Effector memory CD8-positive, alpha-beta T cell (primary cell): ENCODE measurements at regions not wholly inside any gene's neighbourhood (a gene's known extent, or its start where the extent isn't known, plus 50 kb on each side); places are given as distances from the start of the nearest gene placed in this dataset.
"Not testable (repeated sequence)": the region's sequence is repeated elsewhere in the genome, so short reads cannot be mapped to it uniquely, and the experiment has no call there.

Source experiments
- ATAC-seq: fragments of 150-1000 bp; cut with Tn5 transposase; replicated peaks from 2 replicates; pipeline ENCODE4 v1.10.0; 2021; ENCODE audit warnings: mild to moderate bottlenecking, moderate library complexity
- DNase-seq, 3 experiments: peaks; one replicate each; pipeline ENCODE4 v3.0.0; 2021
- H3K27ac Mint-ChIP-seq, 2 donors: one replicate each; pipeline ENCODE4 v1.8.0; 2022; ENCODE audit warnings: mild to moderate bottlenecking in 2 of 2, mixed read lengths in 2 of 2, moderate library complexity in 2 of 2
- H3K27me3 Mint-ChIP-seq, 2 donors: one replicate each; pipeline ENCODE4 v1.8.0; 2022; ENCODE audit warnings: mixed read lengths in 2 of 2
- H3K36me3 Mint-ChIP-seq: one replicate; pipeline ENCODE4 v1.8.0; 2022; ENCODE audit warnings: mild to moderate bottlenecking, moderate library complexity, mixed read lengths; ENCODE audit not compliant: insufficient read depth
- H3K4me1 Mint-ChIP-seq, 2 donors: one replicate each; pipeline ENCODE4 v1.8.0; 2022; ENCODE audit warnings: low read depth in 2 of 2, mixed read lengths in 2 of 2
- H3K4me3 Mint-ChIP-seq, 2 donors: one replicate each; pipeline ENCODE4 v1.8.0; 2022; ENCODE audit warnings: mild to moderate bottlenecking in 2 of 2, mixed read lengths in 2 of 2, moderate library complexity in 2 of 2
- H3K9me3 Mint-ChIP-seq, 2 donors: one replicate each; pipeline ENCODE4 v1.8.0; 2022; ENCODE audit warnings: mixed read lengths in 2 of 2

DNA sequence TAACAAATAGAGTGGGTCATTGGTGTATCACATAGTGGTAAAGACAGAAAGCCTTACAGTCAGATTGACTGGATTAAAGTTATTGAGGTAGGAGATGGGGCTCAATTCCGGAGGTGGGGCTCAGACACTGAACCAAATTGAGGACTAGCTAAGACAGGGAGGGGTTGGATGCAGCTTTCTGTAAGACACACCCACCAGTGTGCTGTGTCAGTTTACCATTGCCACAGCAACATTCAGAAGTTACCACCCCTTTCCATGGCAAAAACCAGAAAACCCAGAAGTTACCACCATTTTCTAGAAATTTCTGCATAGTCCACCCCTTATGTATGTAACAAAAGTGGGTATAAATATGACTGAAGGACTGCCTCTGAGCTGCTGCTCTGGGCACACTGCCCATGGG lies 167.6 kb upstream of the TMEM72 start:
- Mint-ChIP-seq H3K36me3 (no peaks in the 10 kb centered on the region), H3K9me3 (no peaks in the 10 kb centered on the region), H3K4me3 (no peak overlapping the region), H3K4me1 (no peaks in the 10 kb centered on the region), H3K27ac (no peak overlapping the region), H3K27me3 (peaks cover 0 to 8% of the 10 kb centered on the region in 2 donors)
- DNase-seq (no peak), ATAC-seq (no peak)

DNA sequence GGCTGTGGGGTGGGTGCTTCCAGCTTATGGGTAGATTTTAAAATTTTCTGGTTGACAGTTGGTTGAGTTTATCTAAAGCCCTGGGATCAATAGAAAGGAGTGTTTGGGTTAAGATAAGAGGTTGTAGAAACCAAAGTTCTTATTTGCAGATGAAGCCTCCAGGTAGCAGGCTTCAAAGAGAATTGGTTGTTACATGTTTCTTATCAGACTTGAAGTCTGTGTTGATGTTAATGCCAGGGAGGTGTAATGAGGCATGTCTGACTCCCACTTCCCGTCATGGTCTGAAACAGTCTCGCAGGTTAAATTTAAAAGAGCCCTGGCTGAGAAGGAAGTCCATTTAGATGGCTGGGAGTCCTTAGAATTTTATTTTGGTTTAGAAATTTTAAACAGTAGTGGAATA lies 165.2 kb upstream of the TMEM72 start:
- H3K4me3 Mint-ChIP-seq, result no peak overlapping the region
- no peak for DNase-seq
- ATAC-seq, result no peak

DNA sequence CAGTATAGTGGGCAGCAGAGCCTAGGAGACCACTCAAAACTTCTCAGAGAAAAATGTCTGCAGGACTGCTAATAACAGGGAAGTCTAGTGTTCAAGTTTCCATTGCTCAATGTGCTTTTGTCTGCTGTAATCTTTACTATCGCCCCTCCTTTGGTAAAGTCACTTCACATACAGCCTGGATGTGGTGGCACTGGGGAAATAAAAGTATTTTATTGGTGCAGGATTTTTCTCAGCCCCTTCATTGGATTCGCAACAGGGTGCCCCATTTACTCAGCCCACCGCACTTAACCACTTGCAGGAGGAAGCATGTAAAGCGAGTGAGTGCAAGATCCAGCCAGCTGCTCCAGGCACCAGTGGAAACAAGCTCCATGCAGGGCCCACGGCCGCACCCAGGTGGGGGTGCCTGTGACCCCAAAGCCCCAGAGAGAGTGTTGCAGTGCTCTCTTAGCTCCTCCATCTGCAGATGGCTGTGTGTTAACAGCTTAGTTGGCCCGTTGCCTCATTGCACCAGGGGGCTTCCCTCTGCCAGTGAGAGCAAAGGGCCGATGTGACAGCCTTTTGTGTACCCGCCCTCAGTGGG lies 163.5 kb upstream of the TMEM72 start:
- no peaks in the 10 kb centered on the region for H3K36me3 Mint-ChIP-seq
- peaks cover 0 to 2% of the 10 kb centered on the region in 2 donors for H3K9me3 Mint-ChIP-seq
- DNase-seq, result no peak
- no peaks in the 10 kb centered on the region for H3K4me1 Mint-ChIP-seq
- H3K27me3 Mint-ChIP-seq, result no peaks in the 10 kb centered on the region
- no peak overlapping the region for H3K4me3 Mint-ChIP-seq
- no peak overlapping the region for H3K27ac Mint-ChIP-seq
- ATAC-seq, result no peak

More for the DNA sequence above, 165.2 kb upstream of the TMEM72 start:
- Mint-ChIP-seq H3K4me1 (no peaks in the 10 kb centered on the region), H3K36me3 (no peaks in the 10 kb centered on the region), H3K9me3 (peaks cover 0 to 2% of the 10 kb centered on the region in 2 donors), H3K27ac (no peak overlapping the region), H3K27me3 (no peaks in the 10 kb centered on the region)

GRCh38 chr10:44749151-44749550 lies 162.0 kb upstream of the TMEM72 start:
- no peak overlapping the region for H3K27ac Mint-ChIP-seq
- H3K4me1 Mint-ChIP-seq, result no peaks in the 10 kb centered on the region
- no peaks in the 10 kb centered on the region for H3K27me3 Mint-ChIP-seq
- no peak overlapping the region for H3K4me3 Mint-ChIP-seq
- no peak for DNase-seq
- no peaks in the 10 kb centered on the region for H3K36me3 Mint-ChIP-seq
- H3K9me3 Mint-ChIP-seq, result peaks cover 0 to 2% of the 10 kb centered on the region in 2 donors
- no peak for ATAC-seq

DNA sequence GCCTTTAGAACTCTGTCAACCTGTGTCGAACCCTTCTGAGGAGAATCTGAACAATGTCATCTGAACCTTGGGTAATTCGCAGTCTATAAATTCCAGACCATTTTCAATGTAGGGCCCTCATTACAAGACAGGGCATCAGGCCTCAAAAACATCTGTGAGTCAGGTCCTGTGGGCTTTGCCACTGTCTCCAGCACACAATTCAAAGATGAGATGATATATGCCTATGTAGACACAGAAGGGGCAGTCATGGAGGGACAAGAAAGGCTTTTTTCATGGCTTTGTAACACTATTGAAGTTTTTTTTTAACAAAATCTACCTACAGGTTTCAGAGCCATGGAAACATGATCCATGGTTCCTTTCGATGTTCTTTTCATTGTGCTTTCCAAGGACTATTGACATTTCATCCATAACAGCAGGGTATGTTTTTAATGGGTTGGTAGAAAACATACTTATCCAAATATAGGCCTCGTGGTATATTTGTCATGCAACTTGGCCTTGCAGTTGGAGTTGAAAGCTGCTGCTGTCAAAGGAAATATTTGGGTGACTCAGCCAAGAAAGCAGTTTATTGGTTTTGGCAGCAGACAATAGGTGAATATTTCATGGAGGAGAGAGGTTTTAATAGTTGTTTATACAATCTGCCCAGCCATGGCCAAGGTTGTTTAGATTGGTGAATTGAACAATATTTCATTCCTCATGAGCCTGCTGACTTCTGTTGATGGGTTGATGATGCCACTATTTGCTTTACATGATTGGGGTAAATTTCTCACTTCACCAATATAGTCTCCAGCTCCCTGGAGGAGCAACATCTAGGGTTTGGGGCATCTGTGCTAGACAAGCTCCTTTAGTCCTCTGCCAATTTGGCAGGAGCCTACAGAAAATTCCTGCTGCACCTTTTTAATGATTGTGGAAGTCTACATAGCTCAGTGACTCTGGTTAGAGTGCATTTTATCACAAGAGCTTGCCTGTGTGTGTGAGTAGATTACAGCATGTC lies 158.4 kb upstream of the TMEM72 start:
- ATAC-seq (no peak), DNase-seq (no peak)
- no peaks in the 10 kb centered on the region for H3K4me1 Mint-ChIP-seq
- H3K9me3 Mint-ChIP-seq, result peaks cover 0 to 5% of the 10 kb centered on the region in 2 donors
- H3K27ac Mint-ChIP-seq, result no peak overlapping the region
- no peaks in the 10 kb centered on the region for H3K36me3 Mint-ChIP-seq
- H3K27me3 Mint-ChIP-seq, result peaks cover 3 to 4% of the 10 kb centered on the region in 2 donors
- no peak overlapping the region for H3K4me3 Mint-ChIP-seq

GRCh38 chr10:44754355-44754754 lies 156.8 kb upstream of the TMEM72 start:
- H3K4me3 Mint-ChIP-seq, H3K4me1 Mint-ChIP-seq, H3K27ac Mint-ChIP-seq, H3K9me3 Mint-ChIP-seq, DNase-seq, H3K27me3 Mint-ChIP-seq, H3K36me3 Mint-ChIP-seq, ATAC-seq: not testable (repeated sequence)

DNA sequence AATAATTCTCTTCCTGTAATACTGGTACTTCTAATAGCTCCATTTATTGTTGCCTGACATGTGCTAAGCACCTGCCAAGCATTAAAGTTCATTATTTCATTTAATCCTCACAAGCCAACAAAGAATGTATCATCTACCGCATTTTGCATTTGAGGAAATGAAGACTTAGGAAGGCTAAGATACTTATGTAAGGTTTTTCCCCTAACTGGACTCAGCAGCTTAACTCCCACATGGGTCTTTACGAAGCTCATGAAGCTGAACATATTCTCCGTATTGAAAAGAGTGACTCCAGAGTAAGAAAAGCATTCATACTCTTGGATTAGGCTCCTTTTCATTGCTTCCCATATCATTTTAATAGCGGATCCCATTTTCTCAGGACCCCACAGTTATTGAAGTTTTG lies 155.7 kb upstream of the TMEM72 start:
- DNase-seq, result no peak
- H3K4me3 Mint-ChIP-seq, result no peak overlapping the region
- no peak for ATAC-seq
- no peaks in the 10 kb centered on the region for H3K36me3 Mint-ChIP-seq
- H3K27me3 Mint-ChIP-seq, result peaks cover 15% of the 10 kb centered on the region in 2 donors
- H3K4me1 Mint-ChIP-seq, result peaks cover 0 to 2% of the 10 kb centered on the region in 2 donors
- H3K9me3 Mint-ChIP-seq, result peaks cover 0 to 3% of the 10 kb centered on the region in 2 donors
- H3K27ac Mint-ChIP-seq, result no peak overlapping the region

GRCh38 chr10:44756216-44756615 lies 154.9 kb upstream of the TMEM72 start:
- H3K4me1 Mint-ChIP-seq, result peaks cover 0 to 2% of the 10 kb centered on the region in 2 donors
- H3K36me3 Mint-ChIP-seq, result no peaks in the 10 kb centered on the region
- peaks cover 15% of the 10 kb centered on the region in 2 donors for H3K27me3 Mint-ChIP-seq
- no peak overlapping the region for H3K27ac Mint-ChIP-seq
- ATAC-seq (no peak), DNase-seq (no peak)
- H3K9me3 Mint-ChIP-seq, result peaks cover 0 to 3% of the 10 kb centered on the region in 2 donors
- no peak overlapping the region for H3K4me3 Mint-ChIP-seq

GRCh38 chr10:44757551-44758205 lies 153.5 kb upstream of the TMEM72 start:
- no peak for ATAC-seq
- Mint-ChIP-seq H3K27me3 (peaks cover 15% of the 10 kb centered on the region in 2 donors), H3K9me3 (peaks cover 0 to 3% of the 10 kb centered on the region in 2 donors), H3K27ac (no peak overlapping the region), H3K36me3 (no peaks in the 10 kb centered on the region), H3K4me3 (no peak overlapping the region), H3K4me1 (peaks cover 0 to 2% of the 10 kb centered on the region in 2 donors)
- no peak for DNase-seq

DNA sequence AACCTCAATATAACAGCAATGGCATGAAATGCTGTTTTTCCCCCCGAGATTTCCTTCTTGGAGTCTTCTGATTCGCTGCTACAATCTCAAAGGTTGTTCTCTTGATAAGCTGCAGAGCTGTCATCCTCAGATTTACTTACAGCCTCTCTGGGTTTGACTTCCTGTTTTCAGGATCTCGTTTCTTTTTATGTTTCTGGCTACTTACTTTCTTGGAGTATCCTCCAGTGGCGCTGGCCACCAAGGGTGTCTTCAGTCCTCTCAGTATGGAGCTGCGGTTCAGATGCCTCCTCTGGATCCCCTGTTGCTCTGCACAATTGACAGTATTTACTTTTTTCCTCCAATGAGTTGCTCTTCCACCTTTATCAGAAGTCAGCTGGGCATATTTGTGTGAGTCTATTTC lies 152.0 kb upstream of the TMEM72 start:
- H3K4me1 Mint-ChIP-seq, result peaks cover 0 to 2% of the 10 kb centered on the region in 2 donors
- H3K27ac Mint-ChIP-seq, result no peak overlapping the region
- peaks cover 15% of the 10 kb centered on the region in 2 donors for H3K27me3 Mint-ChIP-seq
- no peaks in the 10 kb centered on the region for H3K36me3 Mint-ChIP-seq
- ATAC-seq, result no peak
- peaks cover 0 to 3% of the 10 kb centered on the region in 2 donors for H3K9me3 Mint-ChIP-seq
- H3K4me3 Mint-ChIP-seq, result no peak overlapping the region
- no peak for DNase-seq

- ATAC-seq, result no peak
- peaks cover 0 to 2% of the 10 kb centered on the region in 2 donors for H3K4me1 Mint-ChIP-seq
These were observed 150.6 kb upstream of the TMEM72 start for GRCh38 chr10:44760513-44760912.

DNA sequence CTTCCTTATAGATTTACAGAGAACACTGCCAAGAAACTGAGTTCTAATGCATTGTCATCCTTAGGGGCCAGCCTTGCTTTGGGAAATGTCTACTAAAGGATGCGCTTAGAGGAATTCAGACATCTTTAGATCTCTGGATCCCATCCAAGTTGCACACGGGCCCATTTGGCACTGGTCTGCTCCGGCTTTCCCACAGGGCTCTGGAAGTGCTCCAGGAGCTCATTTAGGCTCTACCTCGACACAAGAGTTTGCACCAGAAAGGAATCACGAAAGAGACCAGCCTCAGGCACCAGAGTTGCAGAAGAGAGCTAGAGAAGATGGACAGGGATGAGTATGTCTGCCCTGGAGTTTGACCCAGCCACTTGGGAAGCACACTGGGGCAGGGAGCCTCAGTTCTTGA lies 150.1 kb upstream of the TMEM72 start:
- ATAC-seq (no peak), DNase-seq (no peak)
- Mint-ChIP-seq H3K27me3 (peaks cover 15% of the 10 kb centered on the region in 2 donors), H3K4me1 (peaks cover 0 to 2% of the 10 kb centered on the region in 2 donors), H3K4me3 (no peak overlapping the region), H3K36me3 (no peaks in the 10 kb centered on the region), H3K27ac (no peak overlapping the region), H3K9me3 (peaks cover 10% of the 10 kb centered on the region in 2 donors)

More at GRCh38 chr10:44760513-44760912, 150.6 kb upstream of the TMEM72 start:
- H3K9me3 Mint-ChIP-seq, result peaks cover 4 to 7% of the 10 kb centered on the region in 2 donors
- peaks cover 15% of the 10 kb centered on the region in 2 donors for H3K27me3 Mint-ChIP-seq
- no peak for DNase-seq
- H3K36me3 Mint-ChIP-seq, result no peaks in the 10 kb centered on the region
- no peak overlapping the region for H3K4me3 Mint-ChIP-seq
- H3K27ac Mint-ChIP-seq, result no peak overlapping the region

DNA sequence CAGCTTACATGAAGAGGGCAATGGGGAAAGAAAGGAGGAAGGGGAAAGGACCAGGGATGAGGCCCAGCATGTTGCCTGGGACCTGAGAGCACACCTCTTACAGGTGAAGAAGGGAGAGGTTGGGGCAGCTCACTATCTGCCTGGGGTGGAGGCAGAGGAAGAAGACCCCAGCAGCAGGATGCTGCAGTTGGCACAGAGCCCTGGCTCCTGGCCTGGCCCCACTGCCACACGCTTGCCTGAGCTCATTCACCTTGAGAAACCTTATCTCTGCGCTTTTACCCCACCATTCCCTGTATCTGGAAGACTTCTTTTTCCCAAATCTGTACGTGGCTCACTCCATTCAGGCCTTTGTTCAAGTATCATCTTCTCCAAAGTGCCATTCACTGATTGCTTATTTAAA lies 147.8 kb upstream of the TMEM72 start:
- ATAC-seq (no peak), DNase-seq (no peak)
- Mint-ChIP-seq H3K27ac (no peak overlapping the region), H3K27me3 (peaks cover 9 to 11% of the 10 kb centered on the region in 2 donors), H3K4me3 (no peak overlapping the region), H3K36me3 (no peaks in the 10 kb centered on the region), H3K4me1 (peaks cover 0 to 2% of the 10 kb centered on the region in 2 donors), H3K9me3 (peaks cover 8 to 14% of the 10 kb centered on the region in 2 donors)
